ENCODE measurements at regions not wholly inside any gene's neighbourhood (a gene's known extent, or its start where the extent isn't known, plus 50 kb on each side); places are given as distances from the start of the nearest gene placed in this dataset.
A peak's percentile ranks its signal among the peaks of the same experiment; 100 is the strongest.
"Not testable (repeated sequence)": the region's sequence is repeated elsewhere in the genome, so short reads cannot be mapped to it uniquely, and the experiment has no call there.

- H3K4me3 ChIP-seq (ENCODE audit: control insufficient read depth, low read depth, low read length): no peak overlapping the region
- no peak for TF ChIP-seq CTCF (conservative IDR thresholded peaks at IDR 0.05; ENCODE audit: control insufficient read depth, insufficient read depth, low read depth, low read length)
- no peak for DNase-seq (ENCODE audit: low read depth)
These were observed 188.2 kb upstream of the SSTR4 start for GRCh38 chr20:22846863-22847262.

GRCh38 chr20:22848364-22848763 lies 186.7 kb upstream of the SSTR4 start:
- H3K4me3 ChIP-seq (ENCODE audit: control insufficient read depth, low read depth, low read length): no peak overlapping the region
- TF ChIP-seq CTCF (conservative IDR thresholded peaks at IDR 0.05; ENCODE audit: control insufficient read depth, insufficient read depth, low read depth, low read length): no peak
- DNase-seq (ENCODE audit: low read depth): no peak

- peak; percentile 44 for DNase-seq (ENCODE audit: low read depth)
- not testable (repeated sequence) for H3K4me3 ChIP-seq (ENCODE audit: control insufficient read depth, low read depth, low read length)
- TF ChIP-seq CTCF (conservative IDR thresholded peaks at IDR 0.05; ENCODE audit: control insufficient read depth, insufficient read depth, low read depth, low read length): peak; percentile 60
These were observed 183.3 kb upstream of the SSTR4 start for GRCh38 chr20:22851679-22852346.

- no peak for TF ChIP-seq CTCF (conservative IDR thresholded peaks at IDR 0.05; ENCODE audit: control insufficient read depth, insufficient read depth, low read depth, low read length)
- DNase-seq (ENCODE audit: low read depth): peak; percentile 22
- H3K4me3 ChIP-seq (ENCODE audit: control insufficient read depth, low read depth, low read length): no peak overlapping the region
These were observed 173.7 kb upstream of the SSTR4 start for GRCh38 chr20:22861231-22861980.

- DNase-seq (ENCODE audit: low read depth): no peak
- H3K4me3 ChIP-seq (ENCODE audit: control insufficient read depth, low read depth, low read length): no peak overlapping the region
- TF ChIP-seq CTCF (conservative IDR thresholded peaks at IDR 0.05; ENCODE audit: control insufficient read depth, insufficient read depth, low read depth, low read length): no peak
These were observed 173.1 kb upstream of the SSTR4 start for GRCh38 chr20:22861990-22862389.

- H3K4me3 ChIP-seq (ENCODE audit: control insufficient read depth, low read depth, low read length): no peak overlapping the region
- DNase-seq (ENCODE audit: low read depth): no peak
- TF ChIP-seq CTCF (conservative IDR thresholded peaks at IDR 0.05; ENCODE audit: control insufficient read depth, insufficient read depth, low read depth, low read length): no peak
These were observed 172.4 kb upstream of the SSTR4 start for GRCh38 chr20:22862671-22863230.
